ENCODE measurements at regions not wholly inside any gene's neighbourhood (a gene's known extent, or its start where the extent isn't known, plus 50 kb on each side); places are given as distances from the start of the nearest gene placed in this dataset.

DNA sequence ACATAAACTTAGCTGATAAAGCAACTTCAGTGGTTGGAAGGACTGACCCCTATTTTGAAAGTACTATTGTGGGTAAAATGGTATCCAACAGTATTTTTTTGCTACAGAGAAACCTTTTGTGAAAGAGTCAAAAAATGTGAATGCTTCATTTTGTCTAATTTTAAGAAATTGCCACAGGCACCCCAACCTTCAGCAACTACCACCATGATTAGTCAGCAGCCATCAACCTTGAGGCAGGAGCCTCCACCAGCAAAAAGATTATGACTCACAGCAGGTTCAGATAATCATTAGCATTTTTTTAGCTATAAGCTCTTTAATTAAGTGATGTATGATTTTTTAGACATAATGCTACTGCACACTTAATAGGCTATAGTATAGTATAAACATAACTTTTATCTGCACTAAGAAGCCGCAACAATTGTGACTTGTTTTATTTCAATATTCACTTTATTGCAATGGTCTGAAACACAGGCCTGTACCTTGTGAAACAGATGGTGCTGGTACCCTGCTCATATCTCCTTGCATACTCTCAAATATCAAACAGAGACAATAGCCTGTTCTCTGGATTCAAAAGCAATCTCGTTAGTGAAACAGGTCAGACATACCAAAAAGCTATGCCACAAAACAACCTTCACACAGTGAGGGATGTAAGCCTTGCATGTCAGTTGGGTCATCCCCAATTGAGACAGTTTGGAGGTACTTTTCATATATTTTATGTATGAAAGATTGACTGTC is 261.2 kb upstream of the FAM174A start:
- intact Hi-C loops (cut with micrococcal nuclease), result no loop called here
- no peak for TF ChIP-seq EZH2 (IDR thresholded peaks at IDR 0.05; ENCODE audit: borderline replicate concordance, insufficient read depth, low read depth, low read length, poor library complexity, severe bottlenecking)
- TF ChIP-seq, protein P1, sequence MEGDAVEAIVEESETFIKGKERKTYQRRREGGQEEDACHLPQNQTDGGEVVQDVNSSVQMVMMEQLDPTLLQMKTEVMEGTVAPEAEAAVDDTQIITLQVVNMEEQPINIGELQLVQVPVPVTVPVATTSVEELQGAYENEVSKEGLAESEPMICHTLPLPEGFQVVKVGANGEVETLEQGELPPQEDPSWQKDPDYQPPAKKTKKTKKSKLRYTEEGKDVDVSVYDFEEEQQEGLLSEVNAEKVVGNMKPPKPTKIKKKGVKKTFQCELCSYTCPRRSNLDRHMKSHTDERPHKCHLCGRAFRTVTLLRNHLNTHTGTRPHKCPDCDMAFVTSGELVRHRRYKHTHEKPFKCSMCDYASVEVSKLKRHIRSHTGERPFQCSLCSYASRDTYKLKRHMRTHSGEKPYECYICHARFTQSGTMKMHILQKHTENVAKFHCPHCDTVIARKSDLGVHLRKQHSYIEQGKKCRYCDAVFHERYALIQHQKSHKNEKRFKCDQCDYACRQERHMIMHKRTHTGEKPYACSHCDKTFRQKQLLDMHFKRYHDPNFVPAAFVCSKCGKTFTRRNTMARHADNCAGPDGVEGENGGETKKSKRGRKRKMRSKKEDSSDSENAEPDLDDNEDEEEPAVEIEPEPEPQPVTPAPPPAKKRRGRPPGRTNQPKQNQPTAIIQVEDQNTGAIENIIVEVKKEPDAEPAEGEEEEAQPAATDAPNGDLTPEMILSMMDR (IDR thresholded peaks at IDR 0.05), result no peak
- Mint-ChIP-seq H3K4me3 (no peak overlapping the region), H3K9me3 (ENCODE audit: insufficient read depth) (no peaks in the 10 kb centered on the region), H3K27ac (no peak overlapping the region), H3K27me3 (peaks cover 3% of the 10 kb centered on the region), H3K4me1 (no peaks in the 10 kb centered on the region)
- H3K27ac ChIP-seq (ENCODE audit: low read length in 2 of 2), result no peak overlapping the region
- ChIA-PET CTCF (no interaction called here), POLR2A (no interaction called here)
- no peaks in the 10 kb centered on the region for H3K4me1 ChIP-seq (ENCODE audit: control insufficient read depth in 2 of 2, insufficient read depth in 2 of 2, low read length in 2 of 2)
- H4K20me1 ChIP-seq (ENCODE audit: control insufficient read depth, insufficient read depth, low read length, poor library complexity, severe bottlenecking), result no peaks in the 10 kb centered on the region
- WGBS (ENCODE audit: insufficient coverage), result no CpG with 5 or more reads among the region's 2 CpGs
- H3K36me3 ChIP-seq (replicated peaks in 1 of 2; ENCODE audit: control extremely low read depth in 1 of 2, control insufficient read depth in 1 of 2, extremely low read depth in 1 of 2, insufficient read depth in 2 of 2, low read length in 1 of 2), result no peaks in the 10 kb centered on the region
- no peak overlapping the region for H3K4me3 ChIP-seq (ENCODE audit: control extremely low read depth in 1 of 5, extremely low read depth in 1 of 5, insufficient read depth in 1 of 5, low read depth in 2 of 5, low read length in 4 of 5)
- no peak overlapping the region for H2AFZ ChIP-seq (ENCODE audit: insufficient read depth, low read depth, low read length, poor library complexity, severe bottlenecking)
- H3K9me3 ChIP-seq (ENCODE audit: control extremely low read depth in 1 of 3, control insufficient read depth in 2 of 3, insufficient read depth in 1 of 3, low read length in 2 of 3), result no peaks in the 10 kb centered on the region
- H3K9ac ChIP-seq (ENCODE audit: low read length), result no peak overlapping the region
- H3K27me3 ChIP-seq (replicated peaks in 1 of 4; ENCODE audit: control extremely low read depth in 1 of 4, control insufficient read depth in 3 of 4, insufficient read depth in 4 of 4, low read length in 3 of 4), result no peaks in the 10 kb centered on the region
- H3K79me2 ChIP-seq (ENCODE audit: control insufficient read depth, insufficient read depth, low read length), result no peaks in the 10 kb centered on the region
- no peak overlapping the region for H3K4me2 ChIP-seq (replicated peaks; ENCODE audit: low read depth, low read length, poor library complexity, severe bottlenecking)
- ATAC-seq (ENCODE audit: low read depth), result no peak
- DNase-seq, result no peak

DNA sequence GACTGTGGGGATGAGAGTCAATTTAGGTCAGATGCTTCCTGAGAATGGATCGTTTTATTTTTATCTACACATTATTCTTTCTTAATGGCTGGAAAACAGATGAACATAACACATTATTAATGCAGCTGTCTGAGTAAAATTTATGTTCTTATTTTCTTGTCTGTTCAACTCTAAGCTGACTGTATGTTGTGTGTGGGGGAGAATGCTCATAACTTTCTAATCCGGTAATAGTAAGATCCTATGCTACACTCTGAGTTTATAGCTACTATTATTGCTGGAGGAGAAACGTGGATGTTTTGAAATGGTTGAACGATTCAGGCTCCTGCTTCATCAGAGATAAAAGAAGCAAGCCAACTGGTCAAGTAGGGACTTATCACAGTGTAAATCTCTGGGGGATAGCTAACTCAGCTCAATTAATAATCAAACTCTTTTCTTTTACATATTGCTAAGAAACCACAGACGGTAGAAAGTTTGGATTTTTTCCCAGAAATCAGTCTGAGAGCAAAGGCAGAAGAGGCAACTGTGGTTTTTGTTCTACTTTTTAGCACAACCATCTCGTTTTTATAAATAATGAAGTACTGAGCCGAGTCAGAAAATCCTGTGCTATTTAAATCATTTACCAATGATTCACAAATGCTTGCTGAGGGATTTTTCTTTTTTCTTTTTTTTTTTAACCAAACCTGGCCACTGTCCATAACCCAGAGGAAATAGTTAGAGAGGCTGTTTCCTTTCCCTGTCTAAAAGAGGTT is 265.0 kb upstream of the FAM174A start:
- Histone ChIP-seq H3K27me3 (replicated peaks in 1 of 4; ENCODE audit: control extremely low read depth in 1 of 4, control insufficient read depth in 3 of 4, insufficient read depth in 4 of 4, low read length in 3 of 4) (no peaks in the 10 kb centered on the region), H3K4me1 (ENCODE audit: control insufficient read depth in 2 of 2, insufficient read depth in 2 of 2, low read length in 2 of 2) (no peaks in the 10 kb centered on the region), H4K20me1 (ENCODE audit: control insufficient read depth, insufficient read depth, low read length, poor library complexity, severe bottlenecking) (no peaks in the 10 kb centered on the region), H3K9ac (ENCODE audit: low read length) (no peak overlapping the region), H3K36me3 (replicated peaks in 1 of 2; ENCODE audit: control extremely low read depth in 1 of 2, control insufficient read depth in 1 of 2, extremely low read depth in 1 of 2, insufficient read depth in 2 of 2, low read length in 1 of 2) (no peaks in the 10 kb centered on the region), H2AFZ (ENCODE audit: insufficient read depth, low read depth, low read length, poor library complexity, severe bottlenecking) (no peak overlapping the region), H3K79me2 (ENCODE audit: control insufficient read depth, insufficient read depth, low read length) (no peaks in the 10 kb centered on the region), H3K4me2 (replicated peaks; ENCODE audit: low read depth, low read length, poor library complexity, severe bottlenecking) (no peak overlapping the region), H3K4me3 (ENCODE audit: control extremely low read depth in 1 of 5, extremely low read depth in 1 of 5, insufficient read depth in 1 of 5, low read depth in 2 of 5, low read length in 4 of 5) (no peak overlapping the region), H3K27ac (ENCODE audit: low read length in 2 of 2) (no peak overlapping the region), H3K9me3 (ENCODE audit: control extremely low read depth in 1 of 3, control insufficient read depth in 2 of 3, insufficient read depth in 1 of 3, low read length in 2 of 3) (no peaks in the 10 kb centered on the region)
- H3K4me1 Mint-ChIP-seq, result no peaks in the 10 kb centered on the region
- TF ChIP-seq, protein P1 (IDR thresholded peaks at IDR 0.05), result no peak
- no peak for TF ChIP-seq EZH2 (IDR thresholded peaks at IDR 0.05; ENCODE audit: borderline replicate concordance, insufficient read depth, low read depth, low read length, poor library complexity, severe bottlenecking)
- no peak overlapping the region for H3K4me3 Mint-ChIP-seq
- ChIA-PET CTCF (no interaction called here), POLR2A (no interaction called here)
- no CpG with 5 or more reads among the region's 7 CpGs for WGBS (ENCODE audit: insufficient coverage)
- DNase-seq (no peak), ATAC-seq (ENCODE audit: low read depth) (no peak)
- H3K9me3 Mint-ChIP-seq (ENCODE audit: insufficient read depth), result no peaks in the 10 kb centered on the region
- peaks cover 3% of the 10 kb centered on the region for H3K27me3 Mint-ChIP-seq
- H3K27ac Mint-ChIP-seq, result no peak overlapping the region
- intact Hi-C loops (cut with micrococcal nuclease), result no loop called here

All from B cell (primary cell).